Lower lobe of right lung (tissue), 2 donors: ENCODE measurements at regions not wholly inside any gene's neighbourhood (a gene's known extent, or its start where the extent isn't known, plus 50 kb on each side); places are given as distances from the start of the nearest gene placed in this dataset.

Experiments
- ATAC-seq, 2 donors: fragments of 200-7000 bp; cut with Tn5 transposase; one replicate each; pipeline ENCODE4 v1.9.1; 2020 to 2022; ENCODE audit warnings: mild to moderate bottlenecking in 2 of 2, moderate library complexity in 2 of 2
- DNase-seq: peaks from one replicate; pipeline ENCODE4 v3.0.0-alpha.2; 2020
- H3K27ac ChIP-seq: fragments of 200-600 bp; one replicate; pipeline ENCODE4 v1.8.0; 2022
- H3K27me3 ChIP-seq: fragments of 200-600 bp; one replicate; pipeline ENCODE4 v1.8.0; 2022; ENCODE audit warnings: low read depth
- H3K36me3 ChIP-seq: fragments of 200-600 bp; one replicate; pipeline ENCODE4 v1.8.0; 2022; ENCODE audit warnings: mild to moderate bottlenecking
- H3K4me1 ChIP-seq: fragments of 200-600 bp; one replicate; pipeline ENCODE4 v1.8.0; 2022
- H3K4me3 ChIP-seq: fragments of 200-600 bp; one replicate; pipeline ENCODE4 v1.8.0; 2022; ENCODE audit warnings: mild to moderate bottlenecking
- H3K9me3 ChIP-seq: fragments of 200-600 bp; one replicate; pipeline ENCODE4 v1.8.0; 2022
- intact Hi-C: fragments of 100-400 bp; cut with DNase I; formaldehyde crosslinking; loops from one replicate; pipeline ENCODE4 v1.11.0; 2022
- TF ChIP-seq, protein P1 (sequence below): fragments of 200-600 bp; IDR thresholded peaks from one replicate; pipeline ENCODE4 v1.8.0; 2022; ENCODE audit warnings: antibody characterized with exemption, mild to moderate bottlenecking
- donor health status: DM: no; HTN: yes; CAD: no; lungs with severe emphysema.

DNA sequence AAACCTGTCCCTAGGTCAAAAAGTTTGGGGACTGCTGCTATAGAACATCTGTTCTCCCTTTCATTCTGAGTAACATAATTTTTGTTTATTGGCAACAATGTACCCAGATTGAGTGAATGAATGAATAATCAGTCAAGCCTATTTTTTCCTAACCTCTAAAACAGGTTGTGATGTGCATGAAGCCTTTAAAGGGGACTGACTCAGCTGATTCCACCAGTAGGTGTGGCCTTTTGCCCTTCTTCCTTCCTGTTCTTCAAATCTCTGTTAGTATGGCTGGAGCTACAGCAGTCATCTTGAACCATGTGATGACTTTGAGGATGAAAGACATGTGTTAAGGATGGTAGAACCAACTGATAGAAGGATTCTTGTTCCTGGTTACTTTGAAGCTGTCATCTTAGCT, 476.1 kb downstream of the NUF2 start:
- no peak overlapping the region for H3K27ac ChIP-seq
- ATAC-seq (no peak), DNase-seq (no peak)
- H3K27me3 ChIP-seq: no peaks in the 10 kb centered on the region
- H3K4me3 ChIP-seq: no peak overlapping the region
- H3K9me3 ChIP-seq: no peaks in the 10 kb centered on the region
- no peaks in the 10 kb centered on the region for H3K36me3 ChIP-seq
- TF ChIP-seq, protein P1, sequence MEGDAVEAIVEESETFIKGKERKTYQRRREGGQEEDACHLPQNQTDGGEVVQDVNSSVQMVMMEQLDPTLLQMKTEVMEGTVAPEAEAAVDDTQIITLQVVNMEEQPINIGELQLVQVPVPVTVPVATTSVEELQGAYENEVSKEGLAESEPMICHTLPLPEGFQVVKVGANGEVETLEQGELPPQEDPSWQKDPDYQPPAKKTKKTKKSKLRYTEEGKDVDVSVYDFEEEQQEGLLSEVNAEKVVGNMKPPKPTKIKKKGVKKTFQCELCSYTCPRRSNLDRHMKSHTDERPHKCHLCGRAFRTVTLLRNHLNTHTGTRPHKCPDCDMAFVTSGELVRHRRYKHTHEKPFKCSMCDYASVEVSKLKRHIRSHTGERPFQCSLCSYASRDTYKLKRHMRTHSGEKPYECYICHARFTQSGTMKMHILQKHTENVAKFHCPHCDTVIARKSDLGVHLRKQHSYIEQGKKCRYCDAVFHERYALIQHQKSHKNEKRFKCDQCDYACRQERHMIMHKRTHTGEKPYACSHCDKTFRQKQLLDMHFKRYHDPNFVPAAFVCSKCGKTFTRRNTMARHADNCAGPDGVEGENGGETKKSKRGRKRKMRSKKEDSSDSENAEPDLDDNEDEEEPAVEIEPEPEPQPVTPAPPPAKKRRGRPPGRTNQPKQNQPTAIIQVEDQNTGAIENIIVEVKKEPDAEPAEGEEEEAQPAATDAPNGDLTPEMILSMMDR: no peak
- intact Hi-C loops: no loop called here
- H3K4me1 ChIP-seq: no peaks in the 10 kb centered on the region

DNA sequence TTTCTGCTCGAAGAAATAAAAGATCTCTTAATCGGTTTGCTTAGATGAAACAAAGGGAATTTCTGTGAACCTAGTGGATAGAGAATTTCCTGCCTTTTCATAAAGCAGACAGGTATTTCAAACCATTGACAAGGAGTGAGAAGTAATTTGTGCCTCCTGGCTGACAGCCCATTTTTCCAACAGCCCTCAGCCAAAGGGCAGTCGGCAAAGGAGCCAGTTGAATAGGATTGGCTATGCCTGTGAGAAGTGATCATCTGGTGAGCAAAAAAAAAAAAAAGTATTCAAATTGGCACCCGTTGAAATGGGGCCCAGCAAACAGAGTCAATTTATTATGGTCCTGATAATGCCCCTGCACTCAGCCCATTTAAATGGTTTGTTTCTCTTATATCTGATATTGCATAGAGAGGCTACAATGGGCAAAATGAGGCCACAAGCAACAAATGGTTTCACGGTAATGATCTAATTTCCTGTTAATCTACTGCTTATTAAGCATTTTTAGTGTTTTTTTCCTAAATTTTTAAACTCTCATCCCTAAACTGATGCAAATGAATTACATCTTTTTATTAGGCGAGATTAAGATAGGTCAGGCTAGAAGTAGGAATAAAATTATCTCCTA, 477.5 kb downstream of the NUF2 start:
- no peaks in the 10 kb centered on the region for H3K27me3 ChIP-seq
- TF ChIP-seq, protein P1: no peak
- no peak for DNase-seq
- intact Hi-C loops: no loop called here
- no peaks in the 10 kb centered on the region for H3K9me3 ChIP-seq
- no peak for ATAC-seq
- H3K4me1 ChIP-seq: no peaks in the 10 kb centered on the region
- no peaks in the 10 kb centered on the region for H3K36me3 ChIP-seq
- H3K27ac ChIP-seq: no peak overlapping the region
- no peak overlapping the region for H3K4me3 ChIP-seq

- Histone ChIP-seq H3K4me3 (no peak overlapping the region), H3K4me1 (no peaks in the 10 kb centered on the region), H3K27me3 (no peaks in the 10 kb centered on the region), H3K27ac (no peak overlapping the region), H3K9me3 (no peaks in the 10 kb centered on the region), H3K36me3 (no peaks in the 10 kb centered on the region)
- DNase-seq (no peak), ATAC-seq (no peak)
- intact Hi-C loops: no loop called here
- TF ChIP-seq, protein P1: no peak
These were observed 485.7 kb downstream of the NUF2 start for GRCh38 chr1:163807331-163808049.

GRCh38 chr1:163813251-163813650, 491.5 kb downstream of the NUF2 start:
- ATAC-seq (no peak), DNase-seq (no peak)
- Histone ChIP-seq H3K36me3 (no peaks in the 10 kb centered on the region), H3K4me3 (no peak overlapping the region), H3K9me3 (no peaks in the 10 kb centered on the region), H3K27ac (no peak overlapping the region), H3K4me1 (no peaks in the 10 kb centered on the region), H3K27me3 (no peaks in the 10 kb centered on the region)
- TF ChIP-seq, protein P1: no peak
- intact Hi-C loops: no loop called here

DNA sequence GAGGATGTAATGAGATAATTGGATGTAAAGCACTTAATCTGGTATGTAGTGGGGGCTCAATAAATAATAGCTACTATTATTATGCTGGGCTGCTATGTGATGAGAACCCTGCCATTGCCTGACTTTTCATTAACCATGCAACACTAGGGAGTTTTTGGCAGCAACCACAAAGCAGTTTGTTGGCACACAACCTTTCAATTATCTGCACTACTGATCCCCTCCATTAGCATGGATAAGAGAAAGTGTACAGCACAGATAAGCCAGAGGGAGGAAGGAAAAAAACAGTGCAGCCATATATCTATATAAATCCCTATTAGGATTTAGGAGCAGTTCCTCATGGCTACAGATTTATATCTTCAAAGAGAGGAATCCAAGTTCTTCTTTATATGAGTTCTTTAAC, 498.5 kb downstream of the NUF2 start:
- no peaks in the 10 kb centered on the region for H3K4me1 ChIP-seq
- ATAC-seq (no peak), DNase-seq (no peak)
- no peaks in the 10 kb centered on the region for H3K9me3 ChIP-seq
- H3K27me3 ChIP-seq: no peaks in the 10 kb centered on the region
- no peak overlapping the region for H3K4me3 ChIP-seq
- TF ChIP-seq, protein P1: no peak
- intact Hi-C loops: no loop called here
- no peaks in the 10 kb centered on the region for H3K36me3 ChIP-seq
- H3K27ac ChIP-seq: no peak overlapping the region
